OCI-LY3 (cell line): ENCODE measurements at regions not wholly inside any gene's neighbourhood (a gene's known extent, or its start where the extent isn't known, plus 50 kb on each side); places are given as distances from the start of the nearest gene placed in this dataset.

Experiments used
- CTCF ChIP-seq: fragments of 200-600, 300-600 bp; sonication (generic); IDR thresholded peaks from 2 replicates; pipeline ENCODE4 v1.5.1; 2014; ENCODE audit warnings: antibody characterized with exemption, low read length, low read depth
- EZH2phosphoT487 ChIP-seq: fragments of 200-600 bp; shearing (Covaris generic); IDR thresholded peaks from 2 replicates; pipeline ENCODE4 v1.6.1; 2018; ENCODE audit warnings: antibody characterized with exemption, mixed run types, low read depth

- no peak for TF ChIP-seq CTCF
- TF ChIP-seq EZH2phosphoT487 = no peak
Observed at GRCh38 chr1:25166847-25167246, 65.5 kb downstream of the SYF2 start.
